A549 (cell line): ENCODE measurements at regions not wholly inside any gene's neighbourhood (a gene's known extent, or its start where the extent isn't known, plus 50 kb on each side); places are given as distances from the start of the nearest gene placed in this dataset.

Source experiments
- ATAC-seq, 2 experiments: fragments of 200-7000 bp in 1 of 2; fragments of >200 bp in 1 of 2; cut with Nextera tagmentation in 1 of 2; cut with Tn5 transposase in 1 of 2; 3 replicates each; pipeline versions ENCODE4 v1.8.0 to v1.9.1; 2018 to 2020; ENCODE audit warnings: mild to moderate bottlenecking in 1 of 2, moderate library complexity in 1 of 2
- CTCF ChIA-PET: fragments of 300-600 bp; sonication (Branson Sonifier 250); formaldehyde crosslinking; extraction: SDS; loops from one replicate; lab custom pipeline; 2021; ENCODE audit warnings: antibody characterized with exemption, inconsistent platforms; lab: Yijun Ruan, JAX
- POLR2A ChIA-PET: fragments of 350-600 bp; formaldehyde crosslinking; extraction: SDS; loops from one replicate; lab custom pipeline; 2021; ENCODE audit warnings: antibody characterized with exemption, inconsistent platforms; lab: Yijun Ruan, JAX
- DNase-seq, 2 experiments: peaks; one replicate each; pipeline versions ENCODE4 v3.0.0 to v3.0.0-alpha.2; 2011 to 2016; ENCODE audit warnings: low read depth in 1 of 2, low spot score in 1 of 2
- FAIRE-seq: peaks from 2 replicates; lab custom pipeline; 2011; peaks lifted over from hg19 to GRCh38; lab: Jason Lieb, UNC
- H3K27ac ChIP-seq, 2 experiments: fragments of >200 bp; sonication (Bioruptor Twin); formaldehyde crosslinking; 3 replicates each; pipeline ENCODE4 v1.5.1; 2016 to 2017
- H3K4me1 ChIP-seq: fragments of >200 bp; sonication (Bioruptor Twin); formaldehyde crosslinking; 3 replicates; pipeline ENCODE4 v1.6.1; 2016
- H3K4me2 ChIP-seq: fragments of >200 bp; sonication (Bioruptor Twin); formaldehyde crosslinking; 3 replicates; pipeline ENCODE4 v1.6.1; 2016
- H3K4me3 ChIP-seq: fragments of >200 bp; sonication (Bioruptor Twin); formaldehyde crosslinking; 3 replicates; pipeline ENCODE4 v1.5.1; 2016
- H3K9me3 ChIP-seq: fragments of >200 bp; sonication (Bioruptor Twin); formaldehyde crosslinking; 3 replicates; pipeline ENCODE4 v1.6.1; 2016
- CBX2 ChIP-seq: fragments of 200-600 bp; sonication (generic); IDR thresholded peaks from 2 replicates; pipeline ENCODE4 v1.6.1; 2016; ENCODE audit warnings: low read depth, mild to moderate bottlenecking, borderline replicate concordance
- EHMT2 ChIP-seq: fragments of 200-600 bp; sonication (generic); IDR thresholded peaks from 2 replicates; pipeline ENCODE4 v1.6.1; 2016; ENCODE audit warnings: antibody characterized with exemption, low read depth, mild to moderate bottlenecking, moderate library complexity
- FOSB ChIP-seq: fragments of 250-450 bp; sonication (Bioruptor Pico); IDR thresholded peaks from 2 replicates; pipeline ENCODE4 v1.5.0; 2020; ENCODE audit warnings: mild to moderate bottlenecking, moderate library complexity
- FOSL2 ChIP-seq, 2 experiments: fragments of 450-650 bp in 1 of 2; fragments of >200 bp in 1 of 2; sonication (Bioruptor Twin) in 1 of 2; formaldehyde crosslinking; IDR thresholded peaks; 2 replicates each; pipeline versions ENCODE4 v1.5.0 to v1.6.1; 2016 to 2020; ENCODE audit warnings: mild to moderate bottlenecking in 1 of 2, moderate library complexity in 1 of 2
- HDAC2 ChIP-seq: fragments of 200-600 bp; sonication (generic); IDR thresholded peaks from 2 replicates; pipeline ENCODE4 v1.6.1; 2016
- JUN ChIP-seq, 2 experiments: fragments of >200 bp; sonication (Bioruptor Twin); formaldehyde crosslinking; IDR thresholded peaks; 2 replicates in 1 of 2; 3 replicates in 1 of 2; pipeline ENCODE4 v1.6.1; 2016 to 2017
- MAFK ChIP-seq: fragments of 450-650 bp; IDR thresholded peaks from 2 replicates; pipeline ENCODE4 v1.6.1; 2014; ENCODE audit not compliant: partially characterized antibody
- NFE2L2 ChIP-seq: fragments of 150-350 bp; conservative IDR thresholded peaks from 2 replicates; pipeline ENCODE4 v1.6.1; 2014; ENCODE audit warnings: low read length
- PHF8 ChIP-seq: fragments of 200-600 bp; sonication (generic); IDR thresholded peaks from 2 replicates; pipeline ENCODE4 v1.6.1; 2016; ENCODE audit warnings: low read depth, mild to moderate bottlenecking, antibody characterized with exemption, moderate library complexity, borderline replicate concordance
- RARB ChIP-seq: fragments of 250-450 bp; sonication (Bioruptor Pico); IDR thresholded peaks from 2 replicates; pipeline ENCODE4 v1.8.0; 2021; ENCODE audit warnings: mild to moderate bottlenecking, moderate library complexity
- RCOR1 ChIP-seq: fragments of 150-350 bp; IDR thresholded peaks from 2 replicates; pipeline ENCODE4 v1.6.1; 2014; ENCODE audit warnings: antibody characterized with exemption, low read length, low read depth
- SMC3 ChIP-seq: fragments of >200 bp; sonication (Bioruptor Twin); formaldehyde crosslinking; IDR thresholded peaks from 3 replicates; pipeline ENCODE4 v1.6.1; 2018; ENCODE audit warnings: inconsistent platforms
- SREBF2 ChIP-seq: fragments of 450-650 bp; IDR thresholded peaks from 2 replicates; pipeline ENCODE4 v1.6.1; 2014; ENCODE audit warnings: mild to moderate bottlenecking, moderate library complexity
- TP53 ChIP-seq: fragments of 250-450 bp; sonication (Bioruptor Pico); IDR thresholded peaks from 2 replicates; pipeline ENCODE4 v1.5.0; 2021; ENCODE audit warnings: mild to moderate bottlenecking, moderate library complexity
- ZC3H11A ChIP-seq: fragments of 450-650 bp; IDR thresholded peaks from 2 replicates; pipeline ENCODE4 v1.6.1; 2014; ENCODE audit warnings: antibody characterized with exemption, mild to moderate bottlenecking
- ZNF302 ChIP-seq: fragments of 250-450 bp; sonication (Bioruptor Pico); IDR thresholded peaks from 2 replicates; pipeline ENCODE4 v1.9.0; 2021; ENCODE audit warnings: inconsistent platforms, mild to moderate bottlenecking, moderate library complexity
- WGBS: methylation state at CpG from one replicate; pipeline ENCODE4 v1.1.6; 2017; ENCODE audit errors: missing lambda C conversion rate; 5-methylcytosine and 5-hydroxymethylcytosine counted together
- TF ChIP-seq, protein P1 (sequence below): fragments of >200 bp; sonication (Bioruptor Twin); formaldehyde crosslinking; IDR thresholded peaks from 3 replicates; pipeline ENCODE4 v1.6.1; 2016
- TF ChIP-seq, protein P2 (sequence below): fragments of 450-650 bp; IDR thresholded peaks from 2 replicates; pipeline ENCODE4 v1.6.1; 2014; ENCODE audit warnings: antibody characterized with exemption

DNA sequence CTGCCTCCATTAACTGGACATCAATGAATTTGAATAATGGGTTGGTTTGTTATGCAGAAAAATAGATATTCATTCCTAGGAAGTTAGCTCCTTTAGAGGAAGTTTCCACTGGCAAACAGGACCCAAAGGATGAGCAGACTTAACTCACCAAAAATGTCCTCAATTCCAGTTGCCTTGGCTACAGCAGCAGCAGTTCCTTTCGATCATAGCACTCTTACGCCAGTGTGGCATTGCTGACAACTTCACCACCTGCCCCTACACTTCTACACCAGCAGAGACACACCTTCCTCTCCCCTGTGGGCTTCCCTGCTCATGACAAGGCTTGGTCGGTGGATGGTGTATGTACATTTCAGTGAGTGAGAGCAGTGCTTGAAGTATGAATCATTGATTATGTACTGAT lies 532.8 kb downstream of the QKI start:
- Histone ChIP-seq H3K4me2 (no peak overlapping the region), H3K9me3 (no peaks in the 10 kb centered on the region), H3K4me1 (no peaks in the 10 kb centered on the region), H3K27ac (no peak overlapping the region), H3K4me3 (no peak overlapping the region)
- POLR2A ChIA-PET, result no interaction called here
- no peak for TF ChIP-seq NFE2L2
- TF ChIP-seq, protein P1, sequence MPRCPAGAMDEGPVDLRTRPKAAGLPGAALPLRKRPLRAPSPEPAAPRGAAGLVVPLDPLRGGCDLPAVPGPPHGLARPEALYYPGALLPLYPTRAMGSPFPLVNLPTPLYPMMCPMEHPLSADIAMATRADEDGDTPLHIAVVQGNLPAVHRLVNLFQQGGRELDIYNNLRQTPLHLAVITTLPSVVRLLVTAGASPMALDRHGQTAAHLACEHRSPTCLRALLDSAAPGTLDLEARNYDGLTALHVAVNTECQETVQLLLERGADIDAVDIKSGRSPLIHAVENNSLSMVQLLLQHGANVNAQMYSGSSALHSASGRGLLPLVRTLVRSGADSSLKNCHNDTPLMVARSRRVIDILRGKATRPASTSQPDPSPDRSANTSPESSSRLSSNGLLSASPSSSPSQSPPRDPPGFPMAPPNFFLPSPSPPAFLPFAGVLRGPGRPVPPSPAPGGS, result no peak
- TF ChIP-seq RCOR1, result no peak
- no peak for TF ChIP-seq TP53
- CTCF ChIA-PET, result no interaction called here
- DNase-seq (no peak), FAIRE-seq (no peak), ATAC-seq (no peak)
- 33% methylated on average over 3 of the region's 3 CpGs for WGBS

DNA sequence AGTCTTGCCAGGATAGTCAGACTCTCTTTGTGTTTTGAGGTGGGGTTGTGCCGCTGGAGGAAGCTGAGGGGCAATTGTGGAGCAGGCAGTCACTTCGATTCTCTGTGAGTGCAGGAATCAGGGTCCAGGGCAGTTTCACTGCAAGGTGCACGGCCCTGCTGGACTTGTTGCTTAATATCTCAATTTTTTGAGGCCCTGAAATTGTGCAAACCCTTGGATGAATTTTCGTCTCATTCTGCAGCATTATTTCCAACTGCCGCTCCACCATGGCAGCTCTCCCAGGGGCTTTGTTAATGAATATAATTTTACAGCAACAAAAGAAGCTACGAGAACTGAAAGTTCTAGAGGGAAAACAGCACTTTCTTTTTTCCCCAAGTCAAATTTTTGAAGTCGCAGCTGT lies 531.9 kb downstream of the QKI start:
- FAIRE-seq (no peak), DNase-seq (no peak), ATAC-seq (no peak)
- H3K4me2 ChIP-seq, result no peak overlapping the region
- TF ChIP-seq, protein P2, sequence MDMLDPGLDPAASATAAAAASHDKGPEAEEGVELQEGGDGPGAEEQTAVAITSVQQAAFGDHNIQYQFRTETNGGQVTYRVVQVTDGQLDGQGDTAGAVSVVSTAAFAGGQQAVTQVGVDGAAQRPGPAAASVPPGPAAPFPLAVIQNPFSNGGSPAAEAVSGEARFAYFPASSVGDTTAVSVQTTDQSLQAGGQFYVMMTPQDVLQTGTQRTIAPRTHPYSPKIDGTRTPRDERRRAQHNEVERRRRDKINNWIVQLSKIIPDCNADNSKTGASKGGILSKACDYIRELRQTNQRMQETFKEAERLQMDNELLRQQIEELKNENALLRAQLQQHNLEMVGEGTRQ, result no peak
- TF ChIP-seq EHMT2, result no peak
- TF ChIP-seq FOSL2 (IDR thresholded peaks at IDR 0.05), result no peak
- no peak for TF ChIP-seq FOSL2 (CRISPR knock-in tag; IDR thresholded peaks at IDR 0.05)
- no peak for TF ChIP-seq JUN (IDR thresholded peaks at IDR 0.05)
- TF ChIP-seq HDAC2, result no peak
- TF ChIP-seq FOSB, result no peak
- H3K4me1 ChIP-seq, result no peaks in the 10 kb centered on the region
- no peaks in the 10 kb centered on the region for H3K9me3 ChIP-seq
- H3K27ac ChIP-seq, result no peak overlapping the region
- CTCF ChIA-PET, result interaction anchor here (1.4 kb wide), 1 partner anchor 13 kb away, joined by 3 read pairs; no protein-coding TSS in a partner anchor
- H3K4me3 ChIP-seq, result no peak overlapping the region
- POLR2A ChIA-PET, result no interaction called here
- 29% methylated on average over 7 of the region's 7 CpGs for WGBS

DNA sequence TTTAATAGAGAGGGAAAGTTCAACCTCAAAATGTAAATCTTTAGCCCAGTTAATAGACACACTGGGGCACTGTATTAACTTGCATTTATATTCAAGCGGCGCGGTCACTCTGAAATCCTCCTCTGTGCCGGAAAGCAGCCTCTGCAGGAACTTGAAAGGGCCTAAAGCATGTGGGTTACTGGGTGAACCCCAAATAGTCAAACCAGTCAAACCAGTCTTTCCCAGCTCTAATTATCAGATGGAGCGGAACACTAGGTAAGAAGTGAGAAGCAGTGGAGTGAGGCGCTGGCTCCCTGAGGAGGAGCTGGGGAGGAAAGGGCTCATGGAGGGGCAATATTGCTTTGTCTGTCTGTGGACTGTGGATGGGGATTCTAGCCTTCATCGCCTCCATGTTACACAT lies 531.3 kb downstream of the QKI start:
- POLR2A ChIA-PET, result no interaction called here
- 80% methylated on average over 7 of the region's 7 CpGs for WGBS
- H3K27ac ChIP-seq, result no peak overlapping the region
- no peaks in the 10 kb centered on the region for H3K9me3 ChIP-seq
- no peak for ATAC-seq
- H3K4me1 ChIP-seq, result no peaks in the 10 kb centered on the region
- TF ChIP-seq TP53 (no peak), PHF8 (no peak), ZNF302 (CRISPR knock-in tag) (no peak)
- TF ChIP-seq, protein P1, result no peak
- DNase-seq, result no peak
- H3K4me3 ChIP-seq, result no peak overlapping the region
- FAIRE-seq, result no peak
- CTCF ChIA-PET, result interaction anchor here (1.4 kb wide), 1 partner anchor 14 kb away, joined by 3 read pairs; no protein-coding TSS in a partner anchor
- no peak overlapping the region for H3K4me2 ChIP-seq

DNA sequence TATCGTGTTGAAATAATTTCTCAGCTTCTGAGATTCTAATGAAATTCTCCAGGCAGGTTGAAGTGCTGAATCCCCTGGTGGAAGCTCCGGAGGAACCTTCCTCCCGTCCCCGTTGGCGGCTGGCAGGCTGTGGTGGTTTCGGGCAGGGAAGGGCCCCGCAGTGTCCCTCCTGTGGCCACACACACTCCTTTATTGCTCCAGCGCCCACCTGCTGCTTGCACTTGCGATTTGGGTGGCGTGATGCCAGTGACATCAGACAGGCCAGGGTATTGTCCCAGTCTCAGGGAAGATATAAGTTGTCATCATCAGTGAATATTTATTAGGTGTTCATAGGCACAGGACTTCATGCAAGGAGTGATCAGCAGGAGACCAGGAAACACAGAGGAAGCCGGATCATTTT lies 530.4 kb downstream of the QKI start:
- no peak for DNase-seq
- H3K4me1 ChIP-seq, result no peaks in the 10 kb centered on the region
- no peaks in the 10 kb centered on the region for H3K9me3 ChIP-seq
- H3K4me3 ChIP-seq, result no peak overlapping the region
- 58% methylated on average over 11 of the region's 11 CpGs for WGBS
- no peak for TF ChIP-seq SMC3
- no peak for TF ChIP-seq SREBF2
- no peak for TF ChIP-seq CBX2
- no peak for TF ChIP-seq RARB (CRISPR knock-in tag)
- TF ChIP-seq ZC3H11A, result no peak
- no peak for TF ChIP-seq MAFK
- TF ChIP-seq, all 56 proteins: peak for 0
- POLR2A ChIA-PET, result no interaction called here
- Histone ChIP-seq H3K4me2 (no peak overlapping the region), H3K27ac (no peak overlapping the region)
- CTCF ChIA-PET, result no interaction called here
- no peak for FAIRE-seq
- no peak for ATAC-seq
